Upper lobe of left lung (tissue), 6 donors: ENCODE measurements at regions not wholly inside any gene's neighbourhood (a gene's known extent, or its start where the extent isn't known, plus 50 kb on each side); places are given as distances from the start of the nearest gene placed in this dataset.
A peak's percentile ranks its signal among the peaks of the same experiment; 100 is the strongest.

Source experiments
- ATAC-seq, 2 donors: fragments of 200-7000 bp; cut with Tn5 transposase; one replicate each; pipeline ENCODE4 v1.9.1; 2022; ENCODE audit warnings: mild to moderate bottlenecking in 2 of 2, moderate library complexity in 2 of 2; ENCODE audit not compliant: low FRiP score in 2 of 2
- DNase-seq, 2 donors: peaks; one replicate each; pipeline ENCODE4 v3.0.0-alpha.2; 2019 to 2020
- H3K27ac ChIP-seq, 4 donors: fragments of 200-600 bp; sonication (generic); one replicate each; pipeline ENCODE4 v1.5.1; 2016 to 2019
- H3K27me3 ChIP-seq, 4 donors: fragments of 200-600 bp; sonication (generic); one replicate each; pipeline ENCODE4 v1.5.1; 2017 to 2019
- H3K36me3 ChIP-seq, 4 donors: fragments of 200-600 bp; sonication (generic); one replicate each; pipeline ENCODE4 v1.5.1; 2016 to 2019
- H3K4me1 ChIP-seq, 4 donors: fragments of 200-600 bp; sonication (generic); one replicate each; pipeline ENCODE4 v1.5.1; 2018 to 2019
- H3K4me3 ChIP-seq, 4 donors: fragments of 200-600 bp; sonication (generic); one replicate each; pipeline ENCODE4 v1.5.1; 2017 to 2019; ENCODE audit warnings: mild to moderate bottlenecking in 2 of 4, moderate library complexity in 1 of 4
- H3K9me3 ChIP-seq, 4 donors: fragments of 200-600 bp; sonication (generic); one replicate each; pipeline ENCODE4 v1.5.1; 2018 to 2019
- CTCF ChIP-seq, 6 experiments: fragments of 450-650 bp in 4 of 6; fragments of 200-600 bp in 2 of 6; sonication (generic) in 2 of 6; IDR thresholded peaks; one replicate each; pipeline ENCODE4 v1.5.1; 2016 to 2019; ENCODE audit warnings: antibody characterized with exemption in 6 of 6
- EP300 ChIP-seq, 4 donors: sonication (generic); formaldehyde crosslinking; IDR thresholded peaks; one replicate each; pipeline ENCODE4 v1.5.1; 2017; ENCODE audit warnings: antibody characterized with exemption in 4 of 4, control low read depth in 2 of 4
- POLR2A ChIP-seq, 4 donors: fragments of 450-650 bp; IDR thresholded peaks; one replicate each; pipeline ENCODE4 v1.5.1; 2016 to 2017; ENCODE audit warnings: antibody characterized with exemption in 4 of 4, mild to moderate bottlenecking in 2 of 4
- POLR2AphosphoS5 ChIP-seq, 2 donors: sonication (generic); formaldehyde crosslinking; IDR thresholded peaks; one replicate each; pipeline ENCODE4 v1.5.1; 2017; ENCODE audit warnings: antibody characterized with exemption in 2 of 2
- WGBS, 2 donors: methylation state at CpG; one replicate each; pipeline ENCODE4 v1.1.5; 2017 to 2018; 5-methylcytosine and 5-hydroxymethylcytosine counted together
- donor health status: DM: no; HTN: no; CAD: no; lungs with moderate emphysema.
- donor health status: DM: no; HTN: yes; CAD: no; lungs with severe emphysema.

- Histone ChIP-seq H3K4me1 (peaks cover 0 to 6% (median 2%) of the 10 kb centered on the region in 4 donors), H3K27ac (no peak overlapping the region), H3K27me3 (no peaks in the 10 kb centered on the region), H3K9me3 (peaks cover 0 to 2% (median 0%) of the 10 kb centered on the region in 4 donors), H3K4me3 (no peak overlapping the region), H3K36me3 (no peaks in the 10 kb centered on the region)
- DNase-seq: peak in 1 of 2 donors; percentile 37
- 97 to 100% methylated on average over 4 to 5 of the region's 5 CpGs for WGBS, 2 donors
- no peak for ATAC-seq
- TF ChIP-seq POLR2AphosphoS5 (IDR thresholded peaks at IDR 0.05): no peak
- TF ChIP-seq EP300 (IDR thresholded peaks at IDR 0.05): no peak
- TF ChIP-seq POLR2A (IDR thresholded peaks at IDR 0.05): no peak
- no peak for TF ChIP-seq CTCF (IDR thresholded peaks at IDR 0.05)
These were observed 51.1 kb upstream of the NTPCR start for GRCh38 chr1:232899268-232899667.

- Histone ChIP-seq H3K4me3 (no peak overlapping the region), H3K9me3 (no peaks in the 10 kb centered on the region), H3K27me3 (no peaks in the 10 kb centered on the region), H3K27ac (no peak overlapping the region), H3K4me1 (peaks cover 0 to 6% (median 2%) of the 10 kb centered on the region in 4 donors), H3K36me3 (no peaks in the 10 kb centered on the region)
- no peak for TF ChIP-seq EP300 (IDR thresholded peaks at IDR 0.05)
- no peak for TF ChIP-seq POLR2AphosphoS5 (IDR thresholded peaks at IDR 0.05)
- no peak for TF ChIP-seq CTCF (IDR thresholded peaks at IDR 0.05)
- TF ChIP-seq POLR2A (IDR thresholded peaks at IDR 0.05): no peak
- DNase-seq (no peak), ATAC-seq (no peak)
These were observed 50.6 kb upstream of the NTPCR start for GRCh38 chr1:232899839-232900238.
